Smooth muscle cell (in vitro differentiated cells): ENCODE measurements at regions not wholly inside any gene's neighbourhood (a gene's known extent, or its start where the extent isn't known, plus 50 kb on each side); places are given as distances from the start of the nearest gene placed in this dataset.
A peak's percentile ranks its signal among the peaks of the same experiment; 100 is the strongest.

Source experiments
- DNase-seq: peaks from one replicate; lab custom pipeline; 2025; ENCODE audit not compliant: unreplicated experiment; lab: John Stamatoyannopoulos, UW
- H2AFZ ChIP-seq: fragments of 200-600 bp; sonication (generic); 2 replicates; pipeline ENCODE4 v1.6.0; 2016; ENCODE audit warnings: antibody characterized with exemption, low read depth, mild to moderate bottlenecking
- H3F3A ChIP-seq: fragments of 200-600 bp; sonication (generic); 2 replicates; pipeline ENCODE4 v1.6.0; 2017; ENCODE audit warnings: antibody characterized with exemption, low read depth
- H3K27ac ChIP-seq: fragments of 200-600 bp; sonication (generic); 2 replicates; pipeline ENCODE4 v1.5.1; 2016; ENCODE audit warnings: low read depth, mild to moderate bottlenecking
- H3K27me3 ChIP-seq: fragments of 200-600 bp; sonication (generic); 2 replicates; pipeline ENCODE4 v1.6.1; 2016; ENCODE audit warnings: low read depth, mild to moderate bottlenecking
- H3K36me3 ChIP-seq: fragments of 200-600 bp; sonication (generic); 2 replicates; pipeline ENCODE4 v1.5.1; 2016; ENCODE audit warnings: low read depth
- H3K4me1 ChIP-seq: fragments of 200-600 bp; sonication (generic); 2 replicates; pipeline ENCODE4 v1.5.1; 2016; ENCODE audit warnings: low read depth
- H3K4me2 ChIP-seq: fragments of 200-600 bp; sonication (generic); 2 replicates; pipeline ENCODE4 v1.6.0; 2016; ENCODE audit warnings: mild to moderate bottlenecking
- H3K4me3 ChIP-seq: fragments of 200-600 bp; sonication (generic); 2 replicates; pipeline ENCODE4 v1.5.1; 2016; ENCODE audit warnings: mild to moderate bottlenecking
- H3K79me2 ChIP-seq: fragments of 200-600 bp; sonication (generic); 2 replicates; pipeline ENCODE4 v1.6.0; 2016; ENCODE audit warnings: low read depth, mild to moderate bottlenecking
- H3K9ac ChIP-seq: fragments of 200-600 bp; sonication (generic); 2 replicates; pipeline ENCODE4 v1.6.0; 2016; ENCODE audit warnings: low read depth
- H3K9me3 ChIP-seq: fragments of 200-600 bp; sonication (generic); replicated peaks from 2 replicates; pipeline ENCODE4 v1.5.1; 2016; ENCODE audit warnings: low read depth
- H4K20me1 ChIP-seq: fragments of 200-600 bp; sonication (generic); 2 replicates; pipeline ENCODE4 v1.6.0; 2016; ENCODE audit warnings: low read depth
- WGBS: methylation state at CpG from one replicate; pipeline ENCODE4 v1.1.7; 2016; ENCODE audit warnings: low lambda C conversion rate; 5-methylcytosine and 5-hydroxymethylcytosine counted together
- TF ChIP-seq, protein P1 (sequence below): fragments of 200-600 bp; sonication (generic); IDR thresholded peaks from 2 replicates; pipeline ENCODE4 v1.5.1; 2017; ENCODE audit warnings: borderline replicate concordance, mild to moderate bottlenecking, antibody characterized with exemption; ENCODE audit not compliant: insufficient read depth, poor library complexity, severe bottlenecking

- Histone ChIP-seq H3K79me2 (no peaks in the 10 kb centered on the region), H4K20me1 (no peaks in the 10 kb centered on the region), H3K4me2 (no peak overlapping the region), H3K4me3 (no peak overlapping the region), H3K4me1 (no peaks in the 10 kb centered on the region), H3K36me3 (no peaks in the 10 kb centered on the region), H3K9ac (no peak overlapping the region), H3K27ac (no peak overlapping the region), H3K27me3 (no peaks in the 10 kb centered on the region), H3F3A (no peaks in the 10 kb centered on the region), H3K9me3 (no peaks in the 10 kb centered on the region), H2AFZ (no peak overlapping the region)
- 77% methylated on average over 2 of the region's 2 CpGs for WGBS
- TF ChIP-seq, protein P1, sequence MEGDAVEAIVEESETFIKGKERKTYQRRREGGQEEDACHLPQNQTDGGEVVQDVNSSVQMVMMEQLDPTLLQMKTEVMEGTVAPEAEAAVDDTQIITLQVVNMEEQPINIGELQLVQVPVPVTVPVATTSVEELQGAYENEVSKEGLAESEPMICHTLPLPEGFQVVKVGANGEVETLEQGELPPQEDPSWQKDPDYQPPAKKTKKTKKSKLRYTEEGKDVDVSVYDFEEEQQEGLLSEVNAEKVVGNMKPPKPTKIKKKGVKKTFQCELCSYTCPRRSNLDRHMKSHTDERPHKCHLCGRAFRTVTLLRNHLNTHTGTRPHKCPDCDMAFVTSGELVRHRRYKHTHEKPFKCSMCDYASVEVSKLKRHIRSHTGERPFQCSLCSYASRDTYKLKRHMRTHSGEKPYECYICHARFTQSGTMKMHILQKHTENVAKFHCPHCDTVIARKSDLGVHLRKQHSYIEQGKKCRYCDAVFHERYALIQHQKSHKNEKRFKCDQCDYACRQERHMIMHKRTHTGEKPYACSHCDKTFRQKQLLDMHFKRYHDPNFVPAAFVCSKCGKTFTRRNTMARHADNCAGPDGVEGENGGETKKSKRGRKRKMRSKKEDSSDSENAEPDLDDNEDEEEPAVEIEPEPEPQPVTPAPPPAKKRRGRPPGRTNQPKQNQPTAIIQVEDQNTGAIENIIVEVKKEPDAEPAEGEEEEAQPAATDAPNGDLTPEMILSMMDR, result no peak
- DNase-seq, result no peak
Observed at GRCh38 chr4:144589512-144589911, 56.4 kb upstream of the HHIP start.

DNA sequence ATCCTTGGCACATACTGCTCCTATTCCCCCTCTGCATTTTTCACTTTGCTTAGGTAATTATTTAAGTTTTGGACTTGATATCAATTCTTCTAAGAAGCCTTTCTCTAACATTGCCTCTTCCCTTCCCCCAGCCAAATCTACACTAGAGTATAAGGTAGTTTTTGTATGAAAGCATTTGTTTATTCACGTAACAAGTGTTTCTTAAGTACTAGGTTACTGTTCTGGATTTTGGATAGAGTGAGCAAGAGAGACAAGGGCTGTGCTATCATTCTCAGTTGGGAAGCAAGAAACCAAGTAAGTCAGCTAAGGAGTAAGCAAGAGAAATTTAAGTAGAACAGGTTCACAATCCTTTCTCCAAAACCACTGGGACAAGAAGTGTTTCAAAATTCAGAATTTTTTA lies 55.9 kb upstream of the HHIP start:
- H3K4me3 ChIP-seq, result no peak overlapping the region
- no peaks in the 10 kb centered on the region for H4K20me1 ChIP-seq
- WGBS, result 97% methylated on average over 1 of the region's 1 CpG
- H3F3A ChIP-seq, result no peaks in the 10 kb centered on the region
- no peak overlapping the region for H3K27ac ChIP-seq
- TF ChIP-seq, protein P1, result no peak
- no peaks in the 10 kb centered on the region for H3K79me2 ChIP-seq
- no peaks in the 10 kb centered on the region for H3K4me1 ChIP-seq
- H3K9ac ChIP-seq, result no peak overlapping the region
- no peaks in the 10 kb centered on the region for H3K27me3 ChIP-seq
- no peaks in the 10 kb centered on the region for H3K9me3 ChIP-seq
- DNase-seq, result no peak
- no peak overlapping the region for H2AFZ ChIP-seq
- no peak overlapping the region for H3K4me2 ChIP-seq
- no peaks in the 10 kb centered on the region for H3K36me3 ChIP-seq

DNA sequence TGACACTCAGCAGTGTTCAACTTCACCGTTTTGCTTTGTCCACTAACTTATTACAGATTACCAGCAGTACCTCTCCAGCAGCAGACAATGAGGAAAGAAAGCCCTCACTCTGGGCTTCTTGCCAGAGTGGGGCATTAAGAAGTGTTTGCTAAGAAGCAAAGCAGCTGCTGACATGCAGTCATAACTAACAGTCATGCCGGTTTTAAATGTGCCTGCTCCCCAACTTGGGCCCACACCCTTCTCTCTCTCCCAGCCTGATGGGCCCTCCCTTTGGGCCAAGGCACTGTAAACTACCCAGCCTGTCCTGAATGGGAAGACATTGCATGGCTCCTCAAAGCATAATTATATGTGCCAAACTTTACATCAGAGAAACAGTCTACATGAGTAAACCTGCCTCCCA lies 54.6 kb upstream of the HHIP start:
- H3K36me3 ChIP-seq, result no peaks in the 10 kb centered on the region
- peak overlapping the region; percentile 9 for H3K4me2 ChIP-seq
- no peak overlapping the region for H3K4me3 ChIP-seq

DNA sequence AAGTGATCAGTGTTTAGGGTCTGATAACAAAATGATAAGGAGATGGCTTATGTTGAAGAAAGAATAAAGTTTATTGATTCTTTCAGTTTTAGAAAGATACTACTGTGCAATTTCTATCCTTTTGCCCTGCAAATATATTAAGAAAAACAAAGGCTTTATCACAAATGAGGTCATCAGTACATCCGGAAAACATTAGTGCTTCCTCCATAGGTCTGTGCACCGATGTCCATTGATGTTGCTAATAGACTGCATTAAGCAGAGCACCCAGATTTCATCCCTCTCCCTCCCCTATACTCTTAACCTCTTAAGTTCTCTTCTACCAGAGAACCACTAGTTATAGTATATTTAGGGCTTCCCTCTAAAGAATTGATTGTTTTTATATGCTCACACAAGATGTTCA lies 53.7 kb upstream of the HHIP start:
- no peaks in the 10 kb centered on the region for H3K27me3 ChIP-seq
- H3K9me3 ChIP-seq, result no peaks in the 10 kb centered on the region
- H3K4me3 ChIP-seq, result no peak overlapping the region
- no peaks in the 10 kb centered on the region for H4K20me1 ChIP-seq
- TF ChIP-seq, protein P1, result no peak
- H3K36me3 ChIP-seq, result no peaks in the 10 kb centered on the region
- WGBS, result 51% methylated on average over 2 of the region's 2 CpGs
- H3F3A ChIP-seq, result no peaks in the 10 kb centered on the region
- H3K4me2 ChIP-seq, result no peak overlapping the region
- no peak for DNase-seq
- no peaks in the 10 kb centered on the region for H3K79me2 ChIP-seq
- H3K9ac ChIP-seq, result no peak overlapping the region
- no peak overlapping the region for H2AFZ ChIP-seq
- no peaks in the 10 kb centered on the region for H3K4me1 ChIP-seq
- H3K27ac ChIP-seq, result no peak overlapping the region

More for the DNA sequence above, 54.6 kb upstream of the HHIP start:
- TF ChIP-seq, protein P1, result no peak
- H3F3A ChIP-seq, result no peaks in the 10 kb centered on the region
- no peaks in the 10 kb centered on the region for H4K20me1 ChIP-seq
- H3K9me3 ChIP-seq, result no peaks in the 10 kb centered on the region
- H3K79me2 ChIP-seq, result no peaks in the 10 kb centered on the region
- DNase-seq, result no peak
- H3K27me3 ChIP-seq, result no peaks in the 10 kb centered on the region
- H3K27ac ChIP-seq, result no peak overlapping the region
- WGBS, result 9% methylated on average over 2 of the region's 2 CpGs
- no peak overlapping the region for H2AFZ ChIP-seq
- H3K9ac ChIP-seq, result no peak overlapping the region
- H3K4me1 ChIP-seq, result no peaks in the 10 kb centered on the region
